PC-9 (cell line): ENCODE measurements at regions not wholly inside any gene's neighbourhood (a gene's known extent, or its start where the extent isn't known, plus 50 kb on each side); places are given as distances from the start of the nearest gene placed in this dataset.

ENCODE experiments used
- CTCF ChIP-seq: fragments of 200-600 bp; sonication (generic); conservative IDR thresholded peaks from 2 replicates; pipeline ENCODE4 v1.6.1; 2017; ENCODE audit warnings: mixed run types, antibody characterized with exemption, mild to moderate bottlenecking, moderate library complexity
- EZH2 ChIP-seq: fragments of 200-600 bp; sonication (generic); IDR thresholded peaks from 2 replicates; pipeline ENCODE4 v1.8.0; 2017; ENCODE audit warnings: antibody characterized with exemption, low read depth

- TF ChIP-seq CTCF (no peak), EZH2 (no peak)
These were observed 323.9 kb downstream of the BCL11B start for GRCh38 chr14:98947911-98948595.
